Type B pancreatic cell (in vitro differentiated cells): ENCODE measurements at regions not wholly inside any gene's neighbourhood (a gene's known extent, or its start where the extent isn't known, plus 50 kb on each side); places are given as distances from the start of the nearest gene placed in this dataset.
"Not testable (repeated sequence)": the region's sequence is repeated elsewhere in the genome, so short reads cannot be mapped to it uniquely, and the experiment has no call there.

Source experiments
- DNase-seq: peaks from one replicate; pipeline ENCODE4 v3.0.0; 2021; ENCODE audit warnings: mixed read lengths; ENCODE audit not compliant: unreplicated experiment; ENCODE audit errors: extremely low spot score
- H3K27ac Mint-ChIP-seq: 2 replicates; pipeline ENCODE4 v1.8.0; 2021; ENCODE audit warnings: mild to moderate bottlenecking, mixed read lengths
- H3K27me3 Mint-ChIP-seq: 2 replicates; pipeline ENCODE4 v1.8.0; 2021; ENCODE audit warnings: mixed read lengths
- H3K36me3 Mint-ChIP-seq: 2 replicates; pipeline ENCODE4 v1.8.0; 2021; ENCODE audit warnings: mixed read lengths
- H3K4me1 Mint-ChIP-seq: one replicate; pipeline ENCODE4 v1.8.0; 2021; ENCODE audit warnings: mixed read lengths; ENCODE audit not compliant: unreplicated experiment
- H3K4me3 Mint-ChIP-seq: 2 replicates; pipeline ENCODE4 v1.8.0; 2021; ENCODE audit warnings: mild to moderate bottlenecking, mixed read lengths
- H3K9me3 Mint-ChIP-seq: 2 replicates; pipeline ENCODE4 v1.8.0; 2021; ENCODE audit warnings: mixed read lengths
- TF ChIP-seq, protein P1 (sequence below): fragments of 200-600 bp; sonication (generic); conservative IDR thresholded peaks from 2 replicates; pipeline ENCODE4 v1.5.0; 2021; ENCODE audit warnings: antibody characterized with exemption, mild to moderate bottlenecking

DNA sequence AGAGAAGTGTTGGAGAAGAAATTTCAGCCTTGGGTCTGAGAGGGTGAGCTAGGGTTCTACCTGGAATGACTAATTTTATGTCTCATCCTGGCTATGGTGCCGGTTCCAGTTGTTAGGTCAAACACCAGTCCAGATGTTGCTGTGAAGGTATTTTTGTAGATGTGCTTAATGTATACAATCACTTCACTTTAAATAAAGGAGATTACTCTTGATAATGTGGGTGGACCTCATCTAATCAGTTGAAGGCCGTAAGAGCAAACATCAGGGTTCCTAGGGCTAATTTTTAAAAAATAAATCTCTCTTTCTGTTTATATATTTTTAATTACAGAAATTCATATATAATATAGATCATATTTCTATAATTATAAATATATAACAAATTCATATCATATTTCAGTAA lies 90.5 kb upstream of the GDNF start:
- no peak for DNase-seq
- Mint-ChIP-seq H3K27ac (no peak overlapping the region), H3K4me3 (no peak overlapping the region), H3K9me3 (no peaks in the 10 kb centered on the region), H3K4me1 (no peaks in the 10 kb centered on the region), H3K36me3 (no peaks in the 10 kb centered on the region), H3K27me3 (peaks cover 15% of the 10 kb centered on the region)
- TF ChIP-seq, protein P1, sequence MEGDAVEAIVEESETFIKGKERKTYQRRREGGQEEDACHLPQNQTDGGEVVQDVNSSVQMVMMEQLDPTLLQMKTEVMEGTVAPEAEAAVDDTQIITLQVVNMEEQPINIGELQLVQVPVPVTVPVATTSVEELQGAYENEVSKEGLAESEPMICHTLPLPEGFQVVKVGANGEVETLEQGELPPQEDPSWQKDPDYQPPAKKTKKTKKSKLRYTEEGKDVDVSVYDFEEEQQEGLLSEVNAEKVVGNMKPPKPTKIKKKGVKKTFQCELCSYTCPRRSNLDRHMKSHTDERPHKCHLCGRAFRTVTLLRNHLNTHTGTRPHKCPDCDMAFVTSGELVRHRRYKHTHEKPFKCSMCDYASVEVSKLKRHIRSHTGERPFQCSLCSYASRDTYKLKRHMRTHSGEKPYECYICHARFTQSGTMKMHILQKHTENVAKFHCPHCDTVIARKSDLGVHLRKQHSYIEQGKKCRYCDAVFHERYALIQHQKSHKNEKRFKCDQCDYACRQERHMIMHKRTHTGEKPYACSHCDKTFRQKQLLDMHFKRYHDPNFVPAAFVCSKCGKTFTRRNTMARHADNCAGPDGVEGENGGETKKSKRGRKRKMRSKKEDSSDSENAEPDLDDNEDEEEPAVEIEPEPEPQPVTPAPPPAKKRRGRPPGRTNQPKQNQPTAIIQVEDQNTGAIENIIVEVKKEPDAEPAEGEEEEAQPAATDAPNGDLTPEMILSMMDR: no peak

DNA sequence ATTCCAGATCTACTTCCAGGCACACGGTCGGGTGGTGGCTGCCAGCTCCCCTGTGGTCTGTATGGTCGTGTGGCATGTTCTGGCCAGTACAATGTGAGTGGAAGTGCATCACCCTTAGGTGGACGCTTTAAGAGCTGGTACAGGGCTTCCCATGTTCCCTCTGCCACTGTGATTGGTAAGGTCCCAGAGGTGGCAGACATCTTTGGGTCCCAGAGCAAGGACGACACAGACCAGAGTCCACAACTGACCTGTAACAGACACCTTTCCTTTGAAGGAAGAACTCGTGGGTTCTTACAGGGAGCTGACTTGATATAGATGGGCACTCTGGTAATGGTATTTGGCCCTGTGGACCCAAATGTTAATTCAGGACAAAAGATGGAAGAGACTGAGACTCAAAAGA lies 90.0 kb upstream of the GDNF start:
- TF ChIP-seq, protein P1: no peak
- Mint-ChIP-seq H3K4me3 (no peak overlapping the region), H3K36me3 (no peaks in the 10 kb centered on the region), H3K27me3 (peaks cover 15% of the 10 kb centered on the region), H3K27ac (no peak overlapping the region), H3K4me1 (no peaks in the 10 kb centered on the region), H3K9me3 (no peaks in the 10 kb centered on the region)
- no peak for DNase-seq

GRCh38 chr5:37927753-37928152 lies 87.9 kb upstream of the GDNF start:
- not testable (repeated sequence) for H3K27ac Mint-ChIP-seq, H3K4me3 Mint-ChIP-seq, H3K36me3 Mint-ChIP-seq, DNase-seq, H3K27me3 Mint-ChIP-seq, H3K9me3 Mint-ChIP-seq, H3K4me1 Mint-ChIP-seq

DNA sequence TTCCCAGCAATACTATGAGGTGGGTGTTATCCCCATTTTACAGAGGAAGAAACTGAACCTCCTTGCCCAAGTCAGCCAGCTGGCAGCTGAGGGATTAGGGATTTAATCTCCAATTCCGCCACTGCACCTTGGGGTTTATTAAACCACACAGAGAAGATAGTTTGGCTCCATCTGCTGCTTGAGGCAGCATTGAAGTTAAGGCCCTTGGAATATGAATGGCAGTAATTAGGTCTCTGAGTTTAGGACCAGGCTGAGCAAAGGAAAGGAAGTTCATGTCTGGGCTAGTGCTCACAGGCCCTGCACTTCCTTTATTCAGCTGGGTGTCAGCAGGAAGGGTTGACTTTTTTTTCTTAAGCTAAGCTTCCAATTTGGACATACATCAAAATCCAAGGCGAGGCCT lies 86.9 kb upstream of the GDNF start:
- peaks cover 6% of the 10 kb centered on the region for H3K27me3 Mint-ChIP-seq
- DNase-seq: no peak
- no peaks in the 10 kb centered on the region for H3K4me1 Mint-ChIP-seq
- no peak overlapping the region for H3K4me3 Mint-ChIP-seq
- H3K36me3 Mint-ChIP-seq: no peaks in the 10 kb centered on the region
- H3K9me3 Mint-ChIP-seq: no peaks in the 10 kb centered on the region
- TF ChIP-seq, protein P1: no peak
- H3K27ac Mint-ChIP-seq: no peak overlapping the region

DNA sequence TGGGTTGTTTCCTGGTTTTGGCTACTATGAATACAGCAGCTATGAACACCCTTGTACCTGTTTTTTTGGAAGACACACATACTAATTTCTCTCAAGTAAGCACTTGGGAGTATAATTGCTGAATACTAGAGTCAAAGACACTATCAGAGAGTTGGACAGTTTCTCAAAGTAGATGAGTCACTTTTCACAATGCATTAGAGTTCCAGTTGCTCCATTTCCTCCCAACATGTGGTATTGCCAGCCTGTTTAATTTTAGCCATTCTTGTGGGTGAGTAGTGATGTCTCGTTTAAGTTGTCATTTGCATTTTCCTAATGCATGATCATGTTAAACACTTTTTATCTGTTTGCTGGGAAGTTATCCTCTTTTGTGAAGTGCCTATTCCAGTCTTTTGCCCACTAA lies 81.6 kb upstream of the GDNF start:
- H3K27ac Mint-ChIP-seq: no peak overlapping the region
- TF ChIP-seq, protein P1: no peak
- no peaks in the 10 kb centered on the region for H3K36me3 Mint-ChIP-seq
- no peak overlapping the region for H3K4me3 Mint-ChIP-seq
- no peak for DNase-seq
- H3K27me3 Mint-ChIP-seq: peaks cover 10% of the 10 kb centered on the region
- no peaks in the 10 kb centered on the region for H3K4me1 Mint-ChIP-seq
- no peaks in the 10 kb centered on the region for H3K9me3 Mint-ChIP-seq

DNA sequence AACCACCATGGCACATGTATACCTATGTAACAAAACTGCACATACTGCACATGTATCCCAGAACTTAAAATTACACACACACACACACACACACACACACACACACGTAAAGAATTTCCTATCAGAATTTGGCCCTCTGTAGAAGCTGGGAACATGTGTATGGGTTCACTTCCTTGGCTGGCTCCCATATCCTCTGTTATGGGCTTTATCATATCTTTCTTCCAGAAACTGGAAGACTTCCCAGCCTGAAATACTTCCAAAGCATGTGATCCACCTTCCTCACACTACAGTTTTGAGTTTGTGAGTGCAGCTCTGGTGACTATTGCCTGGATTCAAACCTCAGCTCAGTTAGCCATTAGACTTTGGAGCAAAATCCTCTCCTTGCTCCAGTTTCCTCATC lies 78.6 kb upstream of the GDNF start:
- peaks cover 13% of the 10 kb centered on the region for H3K27me3 Mint-ChIP-seq
- no peak for DNase-seq
- H3K27ac Mint-ChIP-seq: no peak overlapping the region
- TF ChIP-seq, protein P1: no peak
- H3K9me3 Mint-ChIP-seq: no peaks in the 10 kb centered on the region
- no peaks in the 10 kb centered on the region for H3K36me3 Mint-ChIP-seq
- H3K4me1 Mint-ChIP-seq: no peaks in the 10 kb centered on the region
- H3K4me3 Mint-ChIP-seq: no peak overlapping the region
